HEK293 (cell line): ENCODE measurements at regions not wholly inside any gene's neighbourhood (a gene's known extent, or its start where the extent isn't known, plus 50 kb on each side); places are given as distances from the start of the nearest gene placed in this dataset.

Source experiments
- CTCF ChIA-PET: fragments of 350-600 bp; formaldehyde crosslinking; extraction: SDS; loops from one replicate; lab custom pipeline; 2021; ENCODE audit warnings: antibody characterized with exemption; lab: Yijun Ruan, JAX
- POLR2A ChIA-PET: fragments of 300-600 bp; formaldehyde crosslinking; extraction: SDS; loops from one replicate; lab custom pipeline; 2020; ENCODE audit warnings: antibody characterized with exemption, inconsistent platforms; lab: Yijun Ruan, JAX
- H3K27ac ChIP-seq: fragments of 200-500 bp; sonication (Bioruptor generic); 2 replicates; pipeline ENCODE4 v1.5.1; 2014; ENCODE audit warnings: low read depth, low read length, control low read depth, inconsistent platforms; ENCODE audit errors: extremely low read depth
- H3K36me3 ChIP-seq, 2 experiments: fragments of 200-500 bp in 1 of 2; sonication (Bioruptor generic) in 1 of 2; 1 replicate in 1 of 2; 2 replicates in 1 of 2; pipeline ENCODE4 v1.5.1; 2014 to 2017; ENCODE audit warnings: inconsistent platforms in 2 of 2, low read length in 2 of 2; ENCODE audit not compliant: control insufficient read depth in 2 of 2, insufficient read depth in 1 of 2
- H3K4me1 ChIP-seq: fragments of 200-500 bp; sonication (Bioruptor generic); 2 replicates; pipeline ENCODE4 v1.5.1; 2014; ENCODE audit warnings: mild to moderate bottlenecking, low read length, inconsistent platforms; ENCODE audit not compliant: control insufficient read depth, insufficient read depth
- H3K4me3 ChIP-seq: 2 replicates; pipeline ENCODE4 v1.5.1; 2011; ENCODE audit warnings: low read depth, mild to moderate bottlenecking, control low read depth, low read length, moderate library complexity
- H3K9me3 ChIP-seq: fragments of 200-500 bp; sonication (Bioruptor generic); 2 replicates; pipeline ENCODE4 v1.5.1; 2014; ENCODE audit warnings: low read depth, low read length, inconsistent platforms; ENCODE audit not compliant: control insufficient read depth, insufficient read depth
- INSM2 ChIP-seq: fragments of 450-650 bp; formaldehyde crosslinking; IDR thresholded peaks from 2 replicates; pipeline ENCODE4 v1.5.1; 2016; ENCODE audit warnings: missing biosample characterization, missing genetic modification characterization
- MEIS1 ChIP-seq: sonication (generic); formaldehyde crosslinking; IDR thresholded peaks from 2 replicates; pipeline ENCODE4 v1.8.1; 2022; ENCODE audit warnings: missing genetic modification reagents, mild to moderate bottlenecking, borderline replicate concordance
- PRDM10 ChIP-seq: fragments of 450-650 bp; formaldehyde crosslinking; IDR thresholded peaks from 2 replicates; pipeline ENCODE4 v1.5.1; 2016; ENCODE audit warnings: missing biosample characterization, missing genetic modification characterization
- SCRT2 ChIP-seq: fragments of 450-650 bp; formaldehyde crosslinking; IDR thresholded peaks from 2 replicates; pipeline ENCODE4 v1.5.1; 2016; ENCODE audit warnings: missing biosample characterization, missing genetic modification characterization
- SP3 ChIP-seq: fragments of 450-650 bp; formaldehyde crosslinking; IDR thresholded peaks from 2 replicates; pipeline ENCODE4 v1.5.1; 2016; ENCODE audit warnings: missing biosample characterization, missing genetic modification characterization
- ZBTB48 ChIP-seq: fragments of 450-650 bp; formaldehyde crosslinking; IDR thresholded peaks from 2 replicates; pipeline ENCODE4 v1.5.1; 2016; ENCODE audit warnings: missing biosample characterization, missing genetic modification characterization
- ZBTB49 ChIP-seq: fragments of 450-650 bp; formaldehyde crosslinking; IDR thresholded peaks from 2 replicates; pipeline ENCODE4 v1.5.1; 2016; ENCODE audit warnings: missing biosample characterization, missing genetic modification characterization, low read depth
- ZFP3 ChIP-seq: fragments of 450-650 bp; formaldehyde crosslinking; IDR thresholded peaks from 2 replicates; pipeline ENCODE4 v1.5.1; 2016; ENCODE audit warnings: low read depth, missing biosample characterization, missing genetic modification characterization
- ZFP69B ChIP-seq: fragments of 450-650 bp; formaldehyde crosslinking; IDR thresholded peaks from 2 replicates; pipeline ENCODE4 v1.5.1; 2016; ENCODE audit warnings: missing biosample characterization, missing genetic modification characterization
- ZNF214 ChIP-seq: fragments of 450-650 bp; formaldehyde crosslinking; IDR thresholded peaks from 2 replicates; pipeline ENCODE4 v1.5.1; 2017; ENCODE audit warnings: missing biosample characterization, mild to moderate bottlenecking, missing genetic modification characterization, borderline replicate concordance
- ZNF223 ChIP-seq: fragments of 450-650 bp; formaldehyde crosslinking; IDR thresholded peaks from 2 replicates; pipeline ENCODE4 v1.5.1; 2016; ENCODE audit warnings: missing biosample characterization, missing genetic modification characterization
- ZNF292 ChIP-seq: fragments of 450-650 bp; formaldehyde crosslinking; IDR thresholded peaks from 2 replicates; pipeline ENCODE4 v1.5.1; 2016; ENCODE audit warnings: low read depth, missing biosample characterization, missing genetic modification characterization, borderline replicate concordance
- ZNF311 ChIP-seq: fragments of 450-650 bp; formaldehyde crosslinking; IDR thresholded peaks from 2 replicates; pipeline ENCODE4 v1.5.1; 2017; ENCODE audit warnings: missing biosample characterization, missing genetic modification characterization, borderline replicate concordance
- ZNF362 ChIP-seq: fragments of 450-650 bp; formaldehyde crosslinking; IDR thresholded peaks from 2 replicates; pipeline ENCODE4 v1.5.1; 2016; ENCODE audit warnings: missing biosample characterization, missing genetic modification characterization
- ZNF366 ChIP-seq: fragments of 450-650 bp; formaldehyde crosslinking; conservative IDR thresholded peaks from 2 replicates; pipeline ENCODE4 v1.5.1; 2016; ENCODE audit warnings: missing biosample characterization, missing genetic modification characterization
- ZNF416 ChIP-seq: fragments of 450-650 bp; formaldehyde crosslinking; IDR thresholded peaks from 2 replicates; pipeline ENCODE4 v1.5.1; 2016; ENCODE audit warnings: missing biosample characterization, missing genetic modification characterization
- ZNF426 ChIP-seq: fragments of 450-650 bp; formaldehyde crosslinking; IDR thresholded peaks from 2 replicates; pipeline ENCODE4 v1.5.1; 2017; ENCODE audit warnings: missing biosample characterization, missing genetic modification characterization, mild to moderate bottlenecking, inconsistent platforms, moderate library complexity
- ZNF580 ChIP-seq: fragments of 450-650 bp; formaldehyde crosslinking; IDR thresholded peaks from 2 replicates; pipeline ENCODE4 v1.5.1; 2016; ENCODE audit warnings: missing biosample characterization, missing genetic modification characterization

GRCh38 chr7:125892434-125892833 lies 962.8 kb upstream of the POT1 start:
- no peak overlapping the region for H3K27ac ChIP-seq
- H3K36me3 ChIP-seq = no peaks in the 10 kb centered on the region
- CTCF ChIA-PET = no interaction called here
- TF ChIP-seq ZNF292 (tag by site-specific recombination) (no peak), ZFP69B (tag by site-specific recombination) (no peak), ZNF580 (no peak), ZNF362 (tag by site-specific recombination) (no peak), ZNF366 (tag by site-specific recombination) (no peak), ZNF426 (tag by site-specific recombination) (no peak), ZNF311 (no peak)
- H3K4me1 ChIP-seq = no peaks in the 10 kb centered on the region
- H3K4me3 ChIP-seq = no peak overlapping the region
- no peaks in the 10 kb centered on the region for H3K9me3 ChIP-seq
- POLR2A ChIA-PET = no interaction called here

- no peaks in the 10 kb centered on the region for H3K36me3 ChIP-seq
- ChIA-PET CTCF (no interaction called here), POLR2A (no interaction called here)
- no peaks in the 10 kb centered on the region; the same call in 1 of the 2 replicates for H3K9me3 ChIP-seq
- no peak overlapping the region for H3K27ac ChIP-seq
- TF ChIP-seq MEIS1 (CRISPR knock-in tag) (no peak), ZNF223 (no peak), ZNF214 (tag by site-specific recombination) (no peak)
- no peak overlapping the region for H3K4me3 ChIP-seq
- H3K4me1 ChIP-seq = no peaks in the 10 kb centered on the region
Measured at GRCh38 chr7:125878988-125879387, 949.4 kb upstream of the POT1 start.

GRCh38 chr7:125878235-125878956 lies 948.8 kb upstream of the POT1 start:
- ChIA-PET CTCF (no interaction called here), POLR2A (no interaction called here)
- Histone ChIP-seq H3K9me3 (no peaks in the 10 kb centered on the region; the same call in 1 of the 2 replicates), H3K4me3 (no peak overlapping the region), H3K27ac (no peak overlapping the region), H3K36me3 (no peaks in the 10 kb centered on the region), H3K4me1 (no peaks in the 10 kb centered on the region)
- TF ChIP-seq SCRT2 (tag by site-specific recombination) = no peak
- no peak for TF ChIP-seq ZBTB49 (tag by site-specific recombination)
- TF ChIP-seq PRDM10 (tag by site-specific recombination) = no peak
- no peak for TF ChIP-seq SP3
- no peak for TF ChIP-seq ZBTB48 (tag by site-specific recombination)
- no peak for TF ChIP-seq ZFP3 (tag by site-specific recombination)
- no peak for TF ChIP-seq ZNF416 (tag by site-specific recombination)
- no peak for TF ChIP-seq INSM2 (tag by site-specific recombination)
